Chondrocyte (in vitro differentiated cells): ENCODE measurements at regions not wholly inside any gene's neighbourhood (a gene's known extent, or its start where the extent isn't known, plus 50 kb on each side); places are given as distances from the start of the nearest gene placed in this dataset.

ENCODE experiments used
- DNase-seq: peaks from one replicate; pipeline ENCODE4 v3.0.0; 2021; ENCODE audit warnings: mixed read lengths, low spot score
- H3K27ac Mint-ChIP-seq: one replicate; pipeline ENCODE4 v1.8.0; 2021; ENCODE audit warnings: mild to moderate bottlenecking, moderate library complexity, mixed read lengths; ENCODE audit not compliant: unreplicated experiment
- H3K27me3 Mint-ChIP-seq: 2 replicates; pipeline ENCODE4 v1.8.0; 2021; ENCODE audit warnings: low read depth, mixed read lengths
- H3K36me3 Mint-ChIP-seq: 2 replicates; pipeline ENCODE4 v1.8.0; 2021; ENCODE audit warnings: low read depth, mixed read lengths
- H3K4me1 Mint-ChIP-seq: 2 replicates; pipeline ENCODE4 v1.8.0; 2021; ENCODE audit warnings: low read depth, mild to moderate bottlenecking, mixed read lengths
- H3K4me3 Mint-ChIP-seq: one replicate; pipeline ENCODE4 v1.8.0; 2021; ENCODE audit warnings: mild to moderate bottlenecking, moderate library complexity, mixed read lengths; ENCODE audit not compliant: unreplicated experiment
- H3K9me3 Mint-ChIP-seq: 2 replicates; pipeline ENCODE4 v1.8.0; 2021; ENCODE audit warnings: low read depth, mixed read lengths
- CTCF ChIP-seq: fragments of 200-600 bp; sonication (generic); IDR thresholded peaks from 2 replicates; pipeline ENCODE4 v1.5.0; 2021; ENCODE audit warnings: antibody characterized with exemption, mild to moderate bottlenecking, moderate library complexity

- Mint-ChIP-seq H3K4me1 (no peaks in the 10 kb centered on the region), H3K4me3 (no peak overlapping the region), H3K27me3 (no peaks in the 10 kb centered on the region), H3K27ac (no peak overlapping the region), H3K9me3 (no peaks in the 10 kb centered on the region), H3K36me3 (no peaks in the 10 kb centered on the region)
- no peak for DNase-seq
- TF ChIP-seq CTCF: no peak
Measured at GRCh38 chr17:71163813-71164122, 957.1 kb upstream of the SOX9 start.

GRCh38 chr17:71164561-71164960, 956.3 kb upstream of the SOX9 start:
- Mint-ChIP-seq H3K4me3 (no peak overlapping the region), H3K27me3 (no peaks in the 10 kb centered on the region), H3K9me3 (no peaks in the 10 kb centered on the region), H3K4me1 (no peaks in the 10 kb centered on the region), H3K36me3 (no peaks in the 10 kb centered on the region), H3K27ac (no peak overlapping the region)
- TF ChIP-seq CTCF: no peak
- DNase-seq: no peak

GRCh38 chr17:71166311-71166710, 954.5 kb upstream of the SOX9 start:
- Mint-ChIP-seq H3K27ac (no peak overlapping the region), H3K36me3 (no peaks in the 10 kb centered on the region), H3K4me1 (no peaks in the 10 kb centered on the region), H3K4me3 (no peak overlapping the region), H3K27me3 (no peaks in the 10 kb centered on the region), H3K9me3 (no peaks in the 10 kb centered on the region)
- no peak for TF ChIP-seq CTCF
- no peak for DNase-seq

GRCh38 chr17:71168053-71168741, 952.6 kb upstream of the SOX9 start:
- DNase-seq: no peak
- Mint-ChIP-seq H3K36me3 (no peaks in the 10 kb centered on the region), H3K27ac (no peak overlapping the region), H3K9me3 (peaks cover 2% of the 10 kb centered on the region), H3K27me3 (no peaks in the 10 kb centered on the region), H3K4me1 (no peaks in the 10 kb centered on the region), H3K4me3 (no peak overlapping the region)
- no peak for TF ChIP-seq CTCF

GRCh38 chr17:71170070-71170469, 950.8 kb upstream of the SOX9 start:
- Mint-ChIP-seq H3K27ac (no peak overlapping the region), H3K27me3 (no peaks in the 10 kb centered on the region), H3K4me1 (no peaks in the 10 kb centered on the region), H3K36me3 (no peaks in the 10 kb centered on the region), H3K4me3 (no peak overlapping the region), H3K9me3 (peaks cover 2% of the 10 kb centered on the region)
- no peak for TF ChIP-seq CTCF
- no peak for DNase-seq
